ENCODE measurements at regions not wholly inside any gene's neighbourhood (a gene's known extent, or its start where the extent isn't known, plus 50 kb on each side); places are given as distances from the start of the nearest gene placed in this dataset.

DNA sequence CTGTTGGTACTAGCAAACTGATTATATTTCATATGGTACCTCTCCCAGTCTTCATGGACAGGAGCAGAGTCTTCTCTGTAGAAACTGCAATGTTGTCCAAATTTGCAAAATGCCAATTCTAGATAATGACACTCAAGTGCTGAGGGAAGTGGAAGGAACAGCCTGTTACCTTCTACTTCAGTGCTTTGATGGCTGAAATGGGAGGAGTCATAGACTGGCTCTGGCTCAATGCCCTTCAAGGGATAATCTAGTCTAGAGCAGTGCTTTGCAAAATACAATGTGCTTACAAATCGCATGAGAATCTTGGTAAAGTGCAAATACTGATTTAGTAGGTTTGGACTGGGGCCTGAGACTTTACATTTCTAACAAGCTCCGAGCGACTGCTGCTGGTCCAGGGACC is 51.7 kb upstream of the ACP3 start (continued):
- TF ChIP-seq, protein P1, sequence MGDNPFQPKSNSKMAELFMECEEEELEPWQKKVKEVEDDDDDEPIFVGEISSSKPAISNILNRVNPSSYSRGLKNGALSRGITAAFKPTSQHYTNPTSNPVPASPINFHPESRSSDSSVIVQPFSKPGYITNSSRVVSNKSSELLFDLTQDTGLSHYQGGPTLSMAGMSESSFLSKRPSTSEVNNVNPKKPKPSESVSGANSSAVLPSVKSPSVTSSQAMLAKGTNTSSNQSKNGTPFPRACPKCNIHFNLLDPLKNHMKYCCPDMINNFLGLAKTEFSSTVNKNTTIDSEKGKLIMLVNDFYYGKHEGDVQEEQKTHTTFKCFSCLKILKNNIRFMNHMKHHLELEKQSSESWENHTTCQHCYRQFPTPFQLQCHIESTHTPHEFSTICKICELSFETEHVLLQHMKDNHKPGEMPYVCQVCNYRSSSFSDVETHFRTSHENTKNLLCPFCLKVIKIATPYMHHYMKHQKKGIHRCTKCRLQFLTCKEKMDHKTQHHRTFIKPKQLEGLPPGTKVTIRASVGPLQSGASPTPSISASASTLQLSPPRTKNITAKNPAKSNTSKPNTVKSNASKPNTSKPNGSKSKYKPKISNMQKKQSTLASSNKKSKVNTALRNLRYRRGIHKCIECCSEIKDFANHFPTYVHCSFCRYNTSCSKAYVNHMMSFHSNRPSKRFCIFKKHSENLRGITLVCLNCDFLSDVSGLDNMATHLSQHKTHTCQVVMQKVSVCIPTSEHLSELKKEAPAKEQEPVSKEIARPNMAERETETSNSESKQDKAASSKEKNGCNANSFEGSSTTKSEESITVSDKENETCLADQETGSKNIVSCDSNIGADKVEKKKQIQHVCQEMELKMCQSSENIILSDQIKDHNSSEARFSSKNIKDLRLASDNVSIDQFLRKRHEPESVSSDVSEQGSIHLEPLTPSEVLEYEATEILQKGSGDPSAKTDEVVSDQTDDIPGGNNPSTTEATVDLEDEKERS (CRISPR knock-in tag; IDR thresholded peaks at IDR 0.05), result no peak
- TF ChIP-seq ZKSCAN5 (CRISPR knock-in tag; IDR thresholded peaks at IDR 0.05), result no peak

- DNase-seq (ENCODE audit: low spot score) (no peak), ATAC-seq (no peak), FAIRE-seq (no peak)
- Histone ChIP-seq H3K27me3 (ENCODE audit: control insufficient read depth in 1 of 2, insufficient read depth in 2 of 2, low read length in 2 of 2) (no peaks in the 10 kb centered on the region), H3K27ac (ENCODE audit: extremely low read length, insufficient read depth, low read length) (no peak overlapping the region), H3K79me2 (ENCODE audit: insufficient read depth, low read length) (no peaks in the 10 kb centered on the region), H3K4me3 (replicated peaks in 1 of 3; ENCODE audit: insufficient read depth in 1 of 3, low read depth in 2 of 3, low read length in 3 of 3) (no peak overlapping the region), H3K4me2 (ENCODE audit: low read depth, low read length) (no peak overlapping the region), H2AFZ (ENCODE audit: low read length) (no peak overlapping the region), H3K4me1 (ENCODE audit: insufficient read depth, low read length) (no peaks in the 10 kb centered on the region), H4K20me1 (ENCODE audit: insufficient read depth, low read length) (no peaks in the 10 kb centered on the region), H3K9ac (ENCODE audit: insufficient read depth, low read depth, low read length) (no peak overlapping the region), H3K9me3 (ENCODE audit: low read length) (peaks cover 7% of the 10 kb centered on the region), H3K36me3 (replicated peaks in 1 of 2; ENCODE audit: control insufficient read depth in 1 of 2, insufficient read depth in 2 of 2, low read length in 2 of 2) (no peaks in the 10 kb centered on the region)
- no TSS peak for BruUV-seq (replicated peaks)
- intact Hi-C loops (cut with micrococcal nuclease; ENCODE audit: unreplicated experiment), result no loop called here
- ChIA-PET CTCF (ENCODE audit: low intra/inter-chr PET ratio, low total read pairs) (no interaction called here), POLR2A (no interaction called here)
- TF ChIP-seq RARG (CRISPR knock-in tag; IDR thresholded peaks at IDR 0.05; ENCODE audit: low read depth) (no peak), HNRNPL (IDR thresholded peaks at IDR 0.05; ENCODE audit: low read depth, low read length) (no peak)
- in situ Hi-C loops (cut with HindIII; ENCODE audit: extremely low pct_ligation_motif_present, low pct_unique_long_range_greater_than_20kb), result no loop called here
- 3% methylated on average over 4 of the region's 4 CpGs for WGBS (ENCODE audit: low lambda C conversion rate)
These were observed 49.7 kb upstream of the ACP3 start for GRCh38 chr3:132267391-132267993.

Measured in HepG2 (cell line).